NCI-H748 (cell line): ENCODE measurements at regions not wholly inside any gene's neighbourhood (a gene's known extent, or its start where the extent isn't known, plus 50 kb on each side); places are given as distances from the start of the nearest gene placed in this dataset.

ENCODE experiments used
- DNase-seq: peaks from one replicate; lab custom pipeline; 2025; ENCODE audit not compliant: unreplicated experiment; lab: John Stamatoyannopoulos, UW

DNA sequence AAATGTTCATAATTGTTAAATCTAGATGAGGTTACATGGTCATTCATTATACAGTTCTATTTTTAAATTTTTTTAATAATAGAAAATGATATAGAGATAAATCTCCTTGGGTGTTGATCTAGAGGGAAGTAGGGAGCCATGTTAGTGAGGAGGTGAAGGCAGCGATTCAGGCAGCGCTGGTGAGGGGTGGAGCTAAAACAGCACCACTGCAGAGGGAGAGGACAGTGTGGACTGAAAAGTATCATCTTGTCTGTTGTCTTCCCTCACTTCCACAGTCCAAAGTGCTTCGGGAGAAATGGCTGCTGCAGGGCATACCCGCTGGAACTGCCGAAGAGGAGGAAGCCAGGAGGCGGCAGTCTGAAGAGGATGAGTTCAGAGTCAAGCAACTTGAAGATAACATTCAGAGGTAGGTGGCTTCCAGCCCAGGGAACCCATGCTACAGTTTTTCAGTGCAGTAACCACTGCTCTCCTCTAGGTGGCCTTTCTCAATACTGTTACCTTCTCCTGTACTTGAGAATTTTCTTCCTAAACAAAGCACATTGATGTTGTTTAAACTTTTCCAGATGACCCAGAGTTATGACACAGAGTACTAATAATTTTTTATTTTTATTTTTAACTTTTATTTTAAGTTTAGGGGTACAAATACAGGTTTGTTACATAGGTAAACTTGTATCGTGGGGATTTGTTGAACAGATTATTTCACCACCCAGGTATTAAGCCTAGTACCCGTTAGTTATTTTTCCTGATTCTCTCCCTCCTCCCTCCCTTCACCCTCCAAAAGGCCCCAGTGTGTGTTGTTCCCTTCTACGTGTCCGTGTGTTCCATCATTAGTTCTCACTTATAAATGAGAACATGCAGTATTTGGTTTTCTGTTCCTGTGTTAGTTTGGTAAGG, 100.5 kb downstream of the PALM2AKAP2 start:
- DNase-seq, result peak; percentile 9

GRCh38 chr9:109883623-109884022, 103.6 kb downstream of the PALM2AKAP2 start:
- no peak for DNase-seq

DNA sequence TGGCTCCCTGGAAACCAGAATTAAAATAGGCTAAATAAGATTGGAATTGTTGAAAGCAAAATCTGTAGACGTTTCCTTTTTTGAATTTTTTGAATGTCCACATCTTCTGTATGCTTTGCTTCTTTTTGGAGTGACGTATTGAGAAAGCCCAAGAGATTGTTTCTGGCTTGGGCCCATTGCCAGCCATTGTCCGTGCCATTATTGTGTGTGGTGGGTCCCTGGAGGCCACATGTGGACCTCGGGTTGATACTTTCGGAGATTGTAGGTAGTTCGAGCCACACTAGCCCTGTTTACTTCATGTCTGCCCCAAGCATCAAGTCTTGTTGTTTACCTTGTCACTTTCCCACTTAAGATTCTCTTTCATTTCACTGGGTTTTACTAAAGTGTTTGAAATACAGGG, 106.0 kb downstream of the PALM2AKAP2 start:
- no peak for DNase-seq

GRCh38 chr9:109886617-109887016, 106.6 kb downstream of the PALM2AKAP2 start:
- no peak for DNase-seq

- no peak for DNase-seq
Measured at GRCh38 chr9:109887079-109887478, 107.1 kb downstream of the PALM2AKAP2 start.

- no peak for DNase-seq
Measured at GRCh38 chr9:109888695-109889094, 108.7 kb downstream of the PALM2AKAP2 start.

GRCh38 chr9:109889456-109889855, 109.5 kb downstream of the PALM2AKAP2 start:
- DNase-seq, result peak; percentile 26

- DNase-seq, result no peak
Measured at GRCh38 chr9:109893241-109893640, 113.2 kb downstream of the PALM2AKAP2 start.

GRCh38 chr9:109894473-109894872, 114.5 kb downstream of the PALM2AKAP2 start:
- DNase-seq, result no peak

- DNase-seq, result no peak
Measured at GRCh38 chr9:109894921-109895758, 115.1 kb downstream of the PALM2AKAP2 start.

- DNase-seq, result no peak
Measured at GRCh38 chr9:109901201-109901600, 121.2 kb downstream of the PALM2AKAP2 start.

DNA sequence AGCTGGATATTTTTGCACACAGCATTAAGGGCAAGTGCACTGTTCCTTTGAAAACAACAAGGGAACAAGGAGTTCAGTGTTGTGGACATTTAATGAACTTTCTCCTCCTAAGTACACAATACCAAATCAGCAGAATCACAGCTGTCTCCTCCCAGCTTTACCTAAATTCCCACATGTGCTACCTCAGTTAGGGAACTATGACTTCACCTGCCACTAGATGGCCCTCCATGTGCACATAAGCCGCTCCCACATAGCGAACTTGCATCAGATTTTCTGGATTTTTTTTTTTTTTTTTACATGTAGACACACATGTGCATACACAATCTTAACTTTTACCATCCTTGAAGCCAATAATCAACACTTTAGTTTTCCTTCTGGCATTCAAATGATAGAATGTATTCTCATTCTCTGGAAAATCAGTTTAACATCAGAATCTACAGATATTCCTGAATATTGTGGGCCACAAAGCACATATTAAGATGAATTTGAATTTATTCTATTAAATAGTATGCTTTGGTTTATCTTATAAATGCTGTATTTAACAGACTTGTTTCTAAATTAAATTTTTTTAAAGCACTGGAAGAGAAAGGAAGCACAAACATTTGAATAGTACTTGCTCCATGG, 123.6 kb downstream of the PALM2AKAP2 start:
- peak; percentile 85 for DNase-seq

- DNase-seq, result no peak
Measured at GRCh38 chr9:109904666-109905065, 124.7 kb downstream of the PALM2AKAP2 start.

DNA sequence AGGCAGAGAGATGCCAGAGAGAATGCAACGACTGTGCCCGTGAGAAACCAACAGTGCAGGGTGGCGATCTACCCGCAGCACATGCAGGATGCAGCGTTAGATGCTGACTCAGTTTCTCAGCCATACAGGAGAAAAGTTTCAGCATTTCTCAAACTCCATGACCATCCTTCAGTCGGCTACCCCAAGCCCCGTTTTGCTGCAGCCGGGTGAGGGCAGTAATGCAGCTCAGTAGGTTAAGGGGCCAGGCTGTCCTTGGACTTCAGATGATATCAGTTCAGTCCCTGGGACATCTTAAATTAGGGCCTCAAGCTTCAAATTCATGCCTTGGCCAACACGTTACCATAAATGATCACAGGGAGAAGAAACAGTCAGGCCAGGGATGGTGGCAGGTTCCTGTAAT, 125.5 kb downstream of the PALM2AKAP2 start:
- DNase-seq, result no peak

- peak; percentile 49 for DNase-seq
Measured at GRCh38 chr9:109906766-109907382, 126.9 kb downstream of the PALM2AKAP2 start.

- DNase-seq, result peak; percentile 60
Measured at GRCh38 chr9:109907400-109907799, 127.4 kb downstream of the PALM2AKAP2 start.

DNA sequence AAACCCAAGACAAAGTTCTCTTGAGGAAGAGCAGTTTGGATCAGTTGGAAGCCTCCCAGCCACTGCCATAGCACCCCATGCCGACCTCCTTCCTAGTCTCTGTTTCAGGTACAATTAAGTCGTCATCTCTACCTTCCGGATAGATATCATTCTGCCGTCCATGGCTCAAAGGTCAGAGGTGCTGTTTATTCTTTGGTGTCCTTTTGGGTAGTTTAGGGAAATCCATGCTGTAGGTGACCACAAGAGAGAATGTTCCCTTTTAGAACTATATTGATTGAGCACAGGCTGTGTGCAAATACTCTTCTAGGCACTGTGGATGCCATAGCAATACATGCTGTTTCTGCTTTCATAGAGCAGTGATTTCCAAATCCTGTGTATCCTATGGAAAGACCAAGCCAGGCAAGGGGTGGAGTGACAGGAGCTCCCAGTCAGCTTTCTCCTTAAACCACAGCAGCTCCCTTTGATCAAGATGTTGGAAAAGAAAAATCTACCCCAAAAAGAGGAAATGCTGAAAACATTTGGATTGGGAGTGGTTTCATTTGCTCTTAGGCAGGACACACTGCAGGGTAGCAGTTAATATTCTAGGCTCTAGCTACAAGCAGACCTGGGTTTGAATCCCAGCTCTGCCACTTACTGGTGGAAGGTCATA, 127.9 kb downstream of the PALM2AKAP2 start:
- DNase-seq, result no peak

DNA sequence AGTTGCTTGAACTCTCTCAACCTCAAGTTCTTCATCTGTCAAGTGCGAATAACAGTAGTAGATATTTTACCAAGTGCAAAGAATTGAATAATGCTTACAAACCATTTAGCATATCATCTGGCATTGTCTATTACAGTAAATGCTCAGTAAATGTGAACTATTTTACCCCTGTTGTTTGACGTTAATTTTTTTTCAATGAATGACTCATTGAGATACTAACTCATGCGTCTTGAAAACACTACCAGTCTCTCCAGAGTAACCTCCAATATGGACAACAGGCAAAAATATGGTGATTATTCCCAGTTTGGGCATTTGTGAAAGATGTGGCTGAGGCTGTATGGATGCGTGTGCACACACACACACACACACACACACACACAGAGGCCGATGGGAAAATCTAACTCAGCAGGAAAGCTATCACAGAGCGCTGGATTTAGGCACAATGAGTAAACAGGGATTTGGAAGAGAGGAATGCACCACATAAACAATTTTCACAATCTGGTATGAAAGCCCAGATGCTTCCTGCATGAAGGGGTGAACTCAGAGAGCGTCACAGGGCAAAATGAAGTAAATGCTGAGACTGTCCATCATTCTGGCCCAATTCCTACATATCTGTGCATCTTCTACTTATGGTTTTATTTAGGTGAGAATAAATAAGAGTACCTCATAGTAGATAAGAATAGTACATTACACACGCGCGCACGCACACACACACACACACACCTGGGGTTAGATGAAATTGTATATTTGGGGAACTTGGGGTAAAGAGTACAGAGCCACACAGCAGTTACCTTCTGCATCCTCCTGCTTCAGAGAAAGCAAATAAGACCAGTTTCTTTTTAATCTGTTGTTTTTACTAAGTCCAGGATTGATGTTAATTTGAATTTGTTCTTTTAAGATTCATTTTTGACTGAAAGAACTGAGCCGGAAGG, 128.7 kb downstream of the PALM2AKAP2 start:
- DNase-seq, result no peak
